Epithelial cell of esophagus (primary cell): ENCODE measurements at regions not wholly inside any gene's neighbourhood (a gene's known extent, or its start where the extent isn't known, plus 50 kb on each side); places are given as distances from the start of the nearest gene placed in this dataset.

Experiments used
- DNase-seq: peaks from one replicate; pipeline ENCODE4 v3.0.0; 2010; ENCODE audit warnings: low read depth
- H3K4me3 ChIP-seq: 2 replicates; pipeline ENCODE4 v1.5.1; 2011; ENCODE audit warnings: mild to moderate bottlenecking, low read length, control low read depth
- TF ChIP-seq, protein P1 (sequence below): IDR thresholded peaks from 2 replicates; pipeline ENCODE4 v1.5.1; 2011; ENCODE audit warnings: low read depth, mild to moderate bottlenecking, low read length, control low read depth, inconsistent platforms; ENCODE audit not compliant: insufficient read depth; ENCODE audit errors: missing control alignments

DNA sequence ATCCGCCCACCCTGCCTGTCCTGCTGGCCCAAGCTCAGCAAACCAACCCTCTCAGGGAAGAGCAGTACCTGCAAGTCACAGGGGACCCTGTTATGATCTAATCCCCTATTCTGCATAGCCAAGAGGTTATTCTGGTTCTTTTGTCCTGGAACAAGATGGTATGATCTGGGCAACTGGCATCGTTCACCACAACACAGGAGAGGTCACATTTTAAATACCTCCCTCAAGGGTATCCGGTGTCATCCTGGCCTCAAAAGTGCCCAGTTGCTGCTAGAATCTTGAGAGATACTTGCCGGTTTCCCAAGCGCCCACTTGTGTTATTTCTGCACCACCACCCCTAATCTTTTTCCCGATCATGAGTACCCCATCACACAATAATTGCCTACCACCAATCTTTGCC is 497.5 kb downstream of the BCOR start:
- DNase-seq = no peak
- TF ChIP-seq, protein P1, sequence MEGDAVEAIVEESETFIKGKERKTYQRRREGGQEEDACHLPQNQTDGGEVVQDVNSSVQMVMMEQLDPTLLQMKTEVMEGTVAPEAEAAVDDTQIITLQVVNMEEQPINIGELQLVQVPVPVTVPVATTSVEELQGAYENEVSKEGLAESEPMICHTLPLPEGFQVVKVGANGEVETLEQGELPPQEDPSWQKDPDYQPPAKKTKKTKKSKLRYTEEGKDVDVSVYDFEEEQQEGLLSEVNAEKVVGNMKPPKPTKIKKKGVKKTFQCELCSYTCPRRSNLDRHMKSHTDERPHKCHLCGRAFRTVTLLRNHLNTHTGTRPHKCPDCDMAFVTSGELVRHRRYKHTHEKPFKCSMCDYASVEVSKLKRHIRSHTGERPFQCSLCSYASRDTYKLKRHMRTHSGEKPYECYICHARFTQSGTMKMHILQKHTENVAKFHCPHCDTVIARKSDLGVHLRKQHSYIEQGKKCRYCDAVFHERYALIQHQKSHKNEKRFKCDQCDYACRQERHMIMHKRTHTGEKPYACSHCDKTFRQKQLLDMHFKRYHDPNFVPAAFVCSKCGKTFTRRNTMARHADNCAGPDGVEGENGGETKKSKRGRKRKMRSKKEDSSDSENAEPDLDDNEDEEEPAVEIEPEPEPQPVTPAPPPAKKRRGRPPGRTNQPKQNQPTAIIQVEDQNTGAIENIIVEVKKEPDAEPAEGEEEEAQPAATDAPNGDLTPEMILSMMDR = no peak
- H3K4me3 ChIP-seq = no peak overlapping the region

DNA sequence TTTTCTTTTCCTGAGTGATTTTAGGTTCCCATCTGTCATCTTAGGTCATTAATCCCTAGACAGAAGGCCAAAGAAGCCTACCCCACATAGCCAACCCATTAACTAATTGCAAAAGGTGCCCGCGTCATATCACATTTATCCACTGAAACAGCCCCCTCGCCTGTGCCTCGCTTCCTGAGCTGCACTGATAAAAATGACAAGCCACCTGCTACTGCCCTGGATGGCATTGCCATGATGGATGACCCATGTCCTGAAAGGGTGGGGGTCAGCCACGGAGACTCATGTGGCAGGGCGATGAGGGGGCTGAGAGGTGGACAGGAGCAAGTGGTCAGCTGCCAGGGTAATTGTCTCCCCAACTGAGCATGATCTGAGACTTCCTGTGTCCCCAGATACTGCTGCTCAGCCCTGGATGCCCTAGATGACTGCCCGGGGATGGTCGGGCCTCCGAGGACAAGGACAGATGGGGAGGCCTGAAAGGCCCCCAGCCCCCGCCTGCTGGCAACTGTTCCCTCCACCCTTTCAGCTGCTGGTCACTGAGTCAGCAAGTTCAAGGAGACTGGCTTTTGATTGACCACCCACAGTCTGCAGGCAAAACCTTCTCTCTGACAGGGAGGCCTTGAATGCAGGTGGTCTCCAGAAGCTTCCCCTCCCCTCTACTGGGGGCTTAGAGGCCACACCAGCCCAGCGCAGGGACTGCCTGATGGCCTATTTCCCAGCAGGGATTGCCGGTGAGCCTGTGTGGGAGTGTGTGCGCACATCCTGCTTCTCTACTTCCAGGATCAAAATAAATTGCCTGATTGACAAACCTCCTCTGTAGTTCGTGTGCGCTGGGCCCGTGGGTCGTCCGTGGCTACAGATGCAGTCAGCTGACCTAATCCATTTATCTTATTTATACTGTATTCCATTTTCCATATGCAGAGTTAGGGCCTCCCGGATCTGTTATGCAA is 496.3 kb downstream of the BCOR start:
- TF ChIP-seq, protein P1 = no peak
- DNase-seq = no peak
- H3K4me3 ChIP-seq = no peak overlapping the region

DNA sequence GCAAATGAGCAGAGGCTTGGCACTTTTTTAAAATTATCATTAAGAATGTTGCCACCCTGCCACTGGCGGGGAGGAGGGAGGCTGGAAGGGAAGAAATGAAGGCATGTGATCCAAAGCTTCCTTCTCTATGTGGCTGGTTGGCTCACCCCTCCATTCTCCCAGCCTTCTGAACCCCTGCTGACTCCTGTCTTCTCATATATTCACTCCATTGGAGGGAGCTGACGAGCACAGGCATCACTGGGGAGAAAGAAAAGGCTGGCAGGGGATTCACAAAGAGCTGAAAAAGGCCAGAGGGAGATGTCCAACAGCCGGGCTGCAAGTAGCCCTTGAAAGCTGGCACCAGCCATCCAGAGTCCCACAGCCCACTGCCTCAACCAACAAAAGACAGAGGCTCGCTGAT is 495.6 kb downstream of the BCOR start:
- no peak overlapping the region for H3K4me3 ChIP-seq
- no peak for DNase-seq
- TF ChIP-seq, protein P1 = no peak

DNA sequence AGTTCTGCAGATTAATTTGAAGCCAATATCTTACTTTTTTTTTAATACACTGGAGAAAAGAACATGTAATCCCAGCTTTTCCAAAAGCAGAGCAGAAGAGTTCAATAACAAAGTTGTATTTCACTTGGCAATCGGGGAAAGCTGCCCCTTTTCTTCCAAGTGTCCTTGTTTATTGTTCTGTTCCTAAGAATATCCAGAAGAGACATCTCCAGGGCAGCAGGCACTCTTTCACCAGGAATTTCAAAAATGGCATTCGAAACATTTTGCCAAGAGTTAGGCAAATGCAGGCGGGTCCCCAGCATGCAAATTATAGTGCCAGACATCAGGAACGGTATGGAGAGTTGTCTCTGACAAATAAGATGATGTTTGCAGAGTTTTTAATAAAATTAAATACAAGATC is 494.5 kb downstream of the BCOR start:
- TF ChIP-seq, protein P1 = no peak
- DNase-seq = no peak

DNA sequence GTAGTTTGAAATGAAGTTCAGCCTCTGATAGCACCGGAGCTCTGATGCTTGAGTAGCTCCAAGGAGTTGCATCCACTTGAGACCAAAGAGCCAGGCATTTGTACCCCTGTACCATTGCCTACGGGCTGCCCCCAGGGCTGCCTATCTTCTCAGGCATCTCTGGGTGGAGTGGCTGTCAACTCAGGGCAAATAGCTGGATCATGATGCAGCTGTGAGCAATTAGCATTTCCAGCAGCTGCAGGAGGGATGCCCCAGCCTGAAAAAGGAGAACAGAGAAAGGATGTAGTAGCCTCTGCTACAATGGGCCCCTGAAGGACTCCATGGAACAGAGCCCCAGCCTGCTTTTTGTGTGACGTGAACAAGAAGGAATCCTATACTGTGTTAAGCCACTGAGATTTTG is 492.6 kb downstream of the BCOR start:
- no peak overlapping the region for H3K4me3 ChIP-seq
- no peak for DNase-seq
- TF ChIP-seq, protein P1 = no peak

More for the DNA sequence above, 494.5 kb downstream of the BCOR start:
- H3K4me3 ChIP-seq = no peak overlapping the region

DNA sequence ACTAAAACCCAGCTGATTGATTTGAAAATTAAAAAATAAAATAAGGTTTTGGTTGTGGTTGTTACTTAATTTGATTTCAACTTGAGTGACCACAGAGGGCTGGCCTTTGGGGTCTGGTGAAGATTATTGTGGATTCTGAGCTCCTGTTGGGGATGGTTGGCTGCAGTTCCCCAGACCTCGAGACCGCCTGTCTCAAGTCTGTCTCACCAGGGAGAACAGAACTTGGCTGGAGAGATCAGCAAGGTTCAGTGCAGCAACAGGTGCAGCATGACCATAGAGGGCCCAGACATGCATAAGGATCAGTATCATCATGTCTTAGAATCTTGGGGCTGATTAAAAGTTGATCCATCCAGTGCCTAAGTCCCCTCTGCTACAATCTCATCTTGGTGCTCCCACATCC is 491.9 kb downstream of the BCOR start:
- H3K4me3 ChIP-seq = no peak overlapping the region
- TF ChIP-seq, protein P1 = no peak
- no peak for DNase-seq

DNA sequence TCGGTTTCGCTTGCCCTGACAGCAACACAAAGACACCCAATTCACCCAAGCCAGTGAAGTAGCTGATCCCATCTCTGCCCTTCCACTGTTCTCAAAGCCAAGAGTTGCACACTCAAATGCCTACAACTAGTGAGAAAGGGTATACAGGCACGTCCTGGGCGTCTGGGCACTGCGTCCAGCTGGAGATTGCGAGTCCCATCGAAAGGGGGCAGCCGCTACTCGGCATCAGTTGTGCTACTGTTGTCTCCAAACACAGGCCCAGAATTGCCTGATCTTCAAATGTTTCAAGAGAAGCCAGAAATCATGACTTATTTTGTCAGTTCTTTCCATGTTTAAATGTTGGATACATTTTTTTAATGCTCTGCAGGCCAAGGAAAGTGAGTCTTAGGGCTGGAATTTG is 487.8 kb downstream of the BCOR start:
- DNase-seq = no peak
- TF ChIP-seq, protein P1 = no peak
- no peak overlapping the region for H3K4me3 ChIP-seq
